GM12878 (cell line): ENCODE measurements at regions not wholly inside any gene's neighbourhood (a gene's known extent, or its start where the extent isn't known, plus 50 kb on each side); places are given as distances from the start of the nearest gene placed in this dataset.

Experiments
- ATAC-seq: fragments of 200-7000 bp; cut with Tn5 transposase; 3 replicates; pipeline ENCODE4 v1.9.1; 2020; ENCODE audit warnings: mild to moderate bottlenecking, moderate library complexity
- BruUV-seq: library from RNA; stranded (reverse); fragments of 400-500 nt; replicated peaks from 2 replicates; lab custom pipeline; 2021; lab: Mats Ljungman, UMichigan
- CTCF ChIA-PET: fragments of 300-600 bp; sonication (Branson Sonifier 250); formaldehyde crosslinking; extraction: SDS; loops from one replicate; lab custom pipeline; 2021; ENCODE audit warnings: inconsistent platforms; lab: Yijun Ruan, JAX
- POLR2A ChIA-PET: fragments of 350-600 bp; formaldehyde crosslinking; extraction: SDS; loops from one replicate; lab custom pipeline; 2021; ENCODE audit warnings: inconsistent platforms; lab: Charles Lee
- RAD21 ChIA-PET: fragments of 300-600 bp; sonication (Branson Sonifier 250); formaldehyde crosslinking; loops from one replicate; lab custom pipeline; 2023; ENCODE audit warnings: antibody characterized with exemption; ENCODE audit not compliant: unreplicated experiment; lab: Charles Lee
- SMC1A ChIA-PET: fragments of 300-600 bp; sonication (Branson Sonifier 250); formaldehyde crosslinking; loops from one replicate; lab custom pipeline; 2023; ENCODE audit not compliant: unreplicated experiment, uncharacterized antibody; lab: Charles Lee
- DNase-seq: peaks from one replicate; pipeline ENCODE4 v3.0.0-alpha.2; 2011; ENCODE audit warnings: low read depth, low spot score
- FAIRE-seq: peaks from 3 replicates; lab custom pipeline; 2011; peaks lifted over from hg19 to GRCh38; lab: Jason Lieb, UNC
- H2AFZ ChIP-seq: 2 replicates; pipeline ENCODE4 v1.6.0; 2011; ENCODE audit warnings: low read depth, low read length, control low read depth; ENCODE audit not compliant: control insufficient read depth
- H3K27ac ChIP-seq: 2 replicates; pipeline ENCODE4 v1.5.1; 2011; ENCODE audit warnings: control low read depth; ENCODE audit not compliant: control insufficient read depth, insufficient read depth
- H3K27me3 ChIP-seq, 2 experiments: replicated peaks in 1 of 2; 2 replicates each; pipeline versions ENCODE4 v1.6.0 to v1.6.1; 2011; ENCODE audit warnings: low read length in 1 of 2; ENCODE audit not compliant: control insufficient read depth in 2 of 2, insufficient read depth in 2 of 2
- H3K36me3 ChIP-seq, 2 experiments: 2 replicates each; pipeline ENCODE4 v1.5.1; 2011; ENCODE audit warnings: low read length in 1 of 2; ENCODE audit not compliant: control insufficient read depth in 2 of 2, insufficient read depth in 2 of 2
- H3K4me1 ChIP-seq: 2 replicates; pipeline ENCODE4 v1.6.1; 2011; ENCODE audit warnings: mild to moderate bottlenecking, low read length, moderate library complexity, mixed read lengths; ENCODE audit not compliant: control insufficient read depth, insufficient read depth
- H3K4me2 ChIP-seq: 2 replicates; pipeline ENCODE4 v1.6.0; 2011; ENCODE audit warnings: control low read depth; ENCODE audit not compliant: control insufficient read depth, insufficient read depth
- H3K4me3 ChIP-seq: fragments of 200-600 bp; sonication (generic); 2 replicates; pipeline ENCODE4 v1.5.1; 2016
- H3K79me2 ChIP-seq: 2 replicates; pipeline ENCODE4 v1.6.0; 2011; ENCODE audit warnings: low read length; ENCODE audit not compliant: control insufficient read depth, insufficient read depth
- H3K9ac ChIP-seq: 2 replicates; pipeline ENCODE4 v1.8.0; 2011; ENCODE audit warnings: low read length, control low read depth, mixed read lengths; ENCODE audit not compliant: control insufficient read depth, insufficient read depth
- H3K9me3 ChIP-seq: replicated peaks from 3 replicates; pipeline ENCODE4 v1.5.1; 2011; ENCODE audit warnings: mild to moderate bottlenecking, low read length; ENCODE audit not compliant: control insufficient read depth, insufficient read depth
- H4K20me1 ChIP-seq: 2 replicates; pipeline ENCODE4 v1.6.0; 2011; ENCODE audit not compliant: control insufficient read depth, insufficient read depth
- BCLAF1 ChIP-seq: fragments of 450-650 bp; IDR thresholded peaks from 2 replicates; pipeline ENCODE4 v1.6.1; 2017; ENCODE audit warnings: antibody characterized with exemption, mild to moderate bottlenecking, moderate library complexity
- HDAC2 ChIP-seq: fragments of 200-600 bp; sonication (generic); IDR thresholded peaks from 2 replicates; pipeline ENCODE4 v1.6.1; 2017
- IKZF1 ChIP-seq: fragments of 450-650 bp; conservative IDR thresholded peaks from 2 replicates; pipeline ENCODE4 v1.6.1; 2017; ENCODE audit warnings: antibody characterized with exemption, mild to moderate bottlenecking
- MAX ChIP-seq: IDR thresholded peaks from 2 replicates; pipeline ENCODE4 v1.6.1; 2012; ENCODE audit warnings: low read depth, low read length, improper control_type of control experiment
- MTA3 ChIP-seq: IDR thresholded peaks from 2 replicates; pipeline ENCODE4 v1.6.1; 2012; ENCODE audit warnings: low read length, inconsistent platforms, borderline replicate concordance
- PAX8 ChIP-seq: fragments of 450-650 bp; IDR thresholded peaks from 2 replicates; pipeline ENCODE4 v1.6.1; 2017; ENCODE audit warnings: mild to moderate bottlenecking, moderate library complexity
- PKNOX1 ChIP-seq: fragments of 450-650 bp; IDR thresholded peaks from 2 replicates; pipeline ENCODE4 v1.6.1; 2016; ENCODE audit warnings: mild to moderate bottlenecking
- RUNX3 ChIP-seq: IDR thresholded peaks from 2 replicates; pipeline ENCODE4 v1.6.1; 2012; ENCODE audit warnings: low read length, inconsistent platforms
- SPI1 ChIP-seq: IDR thresholded peaks from 2 replicates; pipeline ENCODE4 v1.6.1; 2011; ENCODE audit warnings: low read depth, mild to moderate bottlenecking, low read length, moderate library complexity, borderline replicate concordance; ENCODE audit not compliant: insufficient read depth
- ZBTB11 ChIP-seq: fragments of 450-650 bp; formaldehyde crosslinking; IDR thresholded peaks from 2 replicates; pipeline ENCODE4 v1.5.0; 2022; ENCODE audit warnings: mild to moderate bottlenecking, missing genetic modification characterization
- WGBS: methylation state at CpG from one replicate; pipeline ENCODE4 v1.1.6; 2016; ENCODE audit warnings: low lambda C conversion rate; ENCODE audit not compliant: insufficient replicate concordance, insufficient coverage; ENCODE audit errors: missing lambda C conversion rate; 5-methylcytosine and 5-hydroxymethylcytosine counted together
- in situ Hi-C: fragments of 300-500 bp; cut with MboI; formaldehyde crosslinking; loops from 9 replicates; pipeline ENCODE4 v1.14.3; 2018; ENCODE audit warnings: mixed read lengths
- intact Hi-C: fragments of 100-400 bp; cut with micrococcal nuclease; formaldehyde crosslinking; loops from one replicate; pipeline ENCODE4 v1.14.2; 2022; ENCODE audit not compliant: unreplicated experiment

- Histone ChIP-seq H4K20me1 (no peaks in the 10 kb centered on the region), H3K36me3 (no peaks in the 10 kb centered on the region), H3K79me2 (no peaks in the 10 kb centered on the region), H3K9me3 (no peaks in the 10 kb centered on the region), H3K4me3 (no peak overlapping the region), H3K4me1 (no peaks in the 10 kb centered on the region), H3K4me2 (no peak overlapping the region), H3K27me3 (no peaks in the 10 kb centered on the region), H3K9ac (no peak overlapping the region), H3K27ac (no peak overlapping the region), H2AFZ (no peak overlapping the region)
- WGBS = 42% methylated on average over 5 of the region's 5 CpGs
- in situ Hi-C loops (no loop called here), intact Hi-C loops (no loop called here)
- RAD21 ChIA-PET = no interaction called here
- SMC1A ChIA-PET = no interaction called here
- CTCF ChIA-PET = no interaction called here
- DNase-seq = no peak
- no peak for ATAC-seq
- TF ChIP-seq MAX (no peak), BCLAF1 (no peak), RUNX3 (no peak)
- no TSS peak for BruUV-seq
- POLR2A ChIA-PET = no interaction called here
- no peak for FAIRE-seq
Observed at GRCh38 chr10:28054228-28054860, 55.5 kb upstream of the ODAD2 start.

- Histone ChIP-seq H3K79me2 (no peaks in the 10 kb centered on the region), H2AFZ (no peak overlapping the region), H3K4me1 (no peaks in the 10 kb centered on the region), H3K9ac (no peak overlapping the region), H4K20me1 (no peaks in the 10 kb centered on the region), H3K36me3 (no peaks in the 10 kb centered on the region), H3K4me3 (no peak overlapping the region), H3K9me3 (no peaks in the 10 kb centered on the region), H3K27ac (no peak overlapping the region), H3K27me3 (no peaks in the 10 kb centered on the region), H3K4me2 (no peak overlapping the region)
- ChIA-PET RAD21 (no interaction called here), POLR2A (no interaction called here), CTCF (no interaction called here), SMC1A (no interaction called here)
- 23% methylated on average over 2 of the region's 2 CpGs for WGBS
- in situ Hi-C loops (no loop called here), intact Hi-C loops (no loop called here)
- DNase-seq (no peak), FAIRE-seq (no peak), ATAC-seq (no peak)
- BruUV-seq = no TSS peak
- no peak for TF ChIP-seq ZBTB11
- TF ChIP-seq PAX8 = no peak
- no peak for TF ChIP-seq IKZF1
- no peak for TF ChIP-seq HDAC2
- TF ChIP-seq MTA3 = no peak
- TF ChIP-seq PKNOX1 = no peak
- no peak for TF ChIP-seq SPI1
Observed at GRCh38 chr10:28049286-28049685, 50.4 kb upstream of the ODAD2 start.
